ENCODE measurements at regions not wholly inside any gene's neighbourhood (a gene's known extent, or its start where the extent isn't known, plus 50 kb on each side); places are given as distances from the start of the nearest gene placed in this dataset.

GRCh38 chr10:4654496-4654895, 171.5 kb upstream of the AKR1E2 start:
- no peak for DNase-seq
- no peaks in the 10 kb centered on the region for H3K27me3 ChIP-seq
- no peak overlapping the region for H3K4me3 ChIP-seq
- in situ Hi-C loops (cut with MboI; ENCODE audit: low sequenced_read_pairs in 4 of 4): loop anchor here (10.0 to 25.0 kb wide), 5 partner anchors 110 to 1533 kb away; no protein-coding TSS in a partner anchor
- ATAC-seq: no peak
- no peak overlapping the region for H3K27ac ChIP-seq
- intact Hi-C loops (cut with DNase I; ENCODE audit: low total_unique reads): loop anchor here (10.0 kb wide), 1 partner anchor 770 kb away; no protein-coding TSS in a partner anchor
- H3K9me3 ChIP-seq: no peaks in the 10 kb centered on the region
- no peak for TF ChIP-seq POLR2A (IDR thresholded peaks at IDR 0.05)
- TF ChIP-seq, protein P1, sequence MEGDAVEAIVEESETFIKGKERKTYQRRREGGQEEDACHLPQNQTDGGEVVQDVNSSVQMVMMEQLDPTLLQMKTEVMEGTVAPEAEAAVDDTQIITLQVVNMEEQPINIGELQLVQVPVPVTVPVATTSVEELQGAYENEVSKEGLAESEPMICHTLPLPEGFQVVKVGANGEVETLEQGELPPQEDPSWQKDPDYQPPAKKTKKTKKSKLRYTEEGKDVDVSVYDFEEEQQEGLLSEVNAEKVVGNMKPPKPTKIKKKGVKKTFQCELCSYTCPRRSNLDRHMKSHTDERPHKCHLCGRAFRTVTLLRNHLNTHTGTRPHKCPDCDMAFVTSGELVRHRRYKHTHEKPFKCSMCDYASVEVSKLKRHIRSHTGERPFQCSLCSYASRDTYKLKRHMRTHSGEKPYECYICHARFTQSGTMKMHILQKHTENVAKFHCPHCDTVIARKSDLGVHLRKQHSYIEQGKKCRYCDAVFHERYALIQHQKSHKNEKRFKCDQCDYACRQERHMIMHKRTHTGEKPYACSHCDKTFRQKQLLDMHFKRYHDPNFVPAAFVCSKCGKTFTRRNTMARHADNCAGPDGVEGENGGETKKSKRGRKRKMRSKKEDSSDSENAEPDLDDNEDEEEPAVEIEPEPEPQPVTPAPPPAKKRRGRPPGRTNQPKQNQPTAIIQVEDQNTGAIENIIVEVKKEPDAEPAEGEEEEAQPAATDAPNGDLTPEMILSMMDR (IDR thresholded peaks at IDR 0.05 in 4 of 5, conservative IDR thresholded peaks at IDR 0.05 in 1 of 5): no peak
- H3K4me1 ChIP-seq: peaks cover 9 to 15% of the 10 kb centered on the region in 2 donors
- no peaks in the 10 kb centered on the region for H3K36me3 ChIP-seq

DNA sequence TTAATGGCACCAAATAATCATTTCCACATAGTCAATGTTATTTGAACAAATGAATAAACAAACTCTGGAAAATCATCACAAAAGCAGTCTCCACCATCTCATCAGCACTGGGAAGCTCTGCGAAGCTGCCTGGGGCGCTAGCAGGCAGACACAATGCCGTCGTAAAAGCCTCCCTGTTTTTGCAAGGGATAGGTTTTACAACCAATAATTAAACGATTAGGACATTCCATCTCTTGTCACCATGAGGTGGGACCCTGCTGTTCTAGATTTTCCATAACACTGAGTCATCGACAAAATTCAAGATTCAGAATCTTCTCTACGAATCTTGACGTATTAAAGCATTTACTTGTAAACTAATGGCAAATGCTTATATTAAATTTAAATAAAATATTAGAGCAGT, 172.8 kb upstream of the AKR1E2 start:
- in situ Hi-C loops (cut with MboI; ENCODE audit: low sequenced_read_pairs in 4 of 4): loop anchor here (10.0 to 25.0 kb wide), 5 partner anchors 112 to 1534 kb away; no protein-coding TSS in a partner anchor
- no peaks in the 10 kb centered on the region for H3K36me3 ChIP-seq
- no peaks in the 10 kb centered on the region for H3K27me3 ChIP-seq
- no peaks in the 10 kb centered on the region for H3K9me3 ChIP-seq
- intact Hi-C loops (cut with DNase I; ENCODE audit: low total_unique reads): loop anchor here (10.0 kb wide), 1 partner anchor 768 kb away; no protein-coding TSS in a partner anchor
- no peak overlapping the region for H3K4me3 ChIP-seq
- no peak overlapping the region for H3K27ac ChIP-seq
- peaks cover 16 to 22% of the 10 kb centered on the region in 2 donors for H3K4me1 ChIP-seq
- TF ChIP-seq POLR2A (IDR thresholded peaks at IDR 0.05): no peak
- TF ChIP-seq, protein P1 (IDR thresholded peaks at IDR 0.05 in 4 of 5, conservative IDR thresholded peaks at IDR 0.05 in 1 of 5): no peak
- no peak for DNase-seq
- no peak for ATAC-seq

DNA sequence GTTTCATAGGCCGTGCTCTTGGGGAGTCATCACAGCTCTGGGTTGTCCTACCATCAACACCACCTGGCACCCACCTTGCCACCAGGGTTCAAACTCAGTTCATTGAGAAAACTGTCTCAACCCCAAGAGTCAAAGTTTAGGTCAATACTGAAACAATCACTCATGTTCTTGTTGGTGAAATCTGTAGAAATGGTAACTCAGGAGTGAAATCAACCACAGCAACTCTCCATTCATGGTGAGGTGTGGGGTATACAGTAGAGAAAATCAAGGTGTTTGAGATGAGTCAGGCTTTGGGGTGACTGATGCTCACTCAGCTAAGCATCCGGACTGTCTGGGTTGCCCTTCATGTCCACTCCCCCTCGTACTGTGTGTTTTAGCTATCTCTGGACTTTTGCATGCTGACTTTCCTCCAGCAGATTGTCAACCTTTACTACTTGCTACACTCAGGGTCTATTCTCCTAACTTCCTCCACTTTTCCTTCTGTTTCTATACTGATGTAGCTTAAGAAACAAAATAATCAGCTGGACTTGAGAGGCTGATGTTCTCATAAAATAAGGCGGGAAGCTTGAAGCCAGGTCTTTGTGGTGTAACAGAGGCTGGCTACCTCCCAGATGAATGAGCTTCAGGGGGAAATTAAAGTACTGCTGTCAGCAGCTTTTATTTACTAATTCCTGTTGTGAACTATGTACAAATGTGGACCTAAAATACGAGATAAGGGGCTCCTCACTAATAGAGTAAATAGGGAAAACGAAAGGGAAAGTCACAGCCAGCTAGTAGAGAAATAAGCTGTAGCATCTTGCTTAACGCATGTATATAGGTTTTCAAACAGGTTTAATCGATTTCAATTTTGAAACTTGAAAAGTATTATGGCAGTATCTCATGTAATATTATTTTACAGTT, 173.6 kb upstream of the AKR1E2 start:
- DNase-seq: no peak
- TF ChIP-seq, protein P1 (IDR thresholded peaks at IDR 0.05 in 4 of 5, conservative IDR thresholded peaks at IDR 0.05 in 1 of 5): no peak
- TF ChIP-seq POLR2A (IDR thresholded peaks at IDR 0.05): no peak
- no peak overlapping the region for H3K4me3 ChIP-seq
- ATAC-seq: no peak
- peaks cover 16 to 23% of the 10 kb centered on the region in 2 donors for H3K4me1 ChIP-seq
- no peaks in the 10 kb centered on the region for H3K9me3 ChIP-seq
- no peaks in the 10 kb centered on the region for H3K27me3 ChIP-seq
- H3K27ac ChIP-seq: no peak overlapping the region
- intact Hi-C loops (cut with DNase I; ENCODE audit: low total_unique reads) (loop anchor here (10.0 kb wide), 1 partner anchor 768 kb away; no protein-coding TSS in a partner anchor), in situ Hi-C loops (cut with MboI; ENCODE audit: low sequenced_read_pairs in 4 of 4) (loop anchor here (10.0 to 25.0 kb wide), 5 partner anchors 112 to 1535 kb away; no protein-coding TSS in a partner anchor)
- no peaks in the 10 kb centered on the region for H3K36me3 ChIP-seq

DNA sequence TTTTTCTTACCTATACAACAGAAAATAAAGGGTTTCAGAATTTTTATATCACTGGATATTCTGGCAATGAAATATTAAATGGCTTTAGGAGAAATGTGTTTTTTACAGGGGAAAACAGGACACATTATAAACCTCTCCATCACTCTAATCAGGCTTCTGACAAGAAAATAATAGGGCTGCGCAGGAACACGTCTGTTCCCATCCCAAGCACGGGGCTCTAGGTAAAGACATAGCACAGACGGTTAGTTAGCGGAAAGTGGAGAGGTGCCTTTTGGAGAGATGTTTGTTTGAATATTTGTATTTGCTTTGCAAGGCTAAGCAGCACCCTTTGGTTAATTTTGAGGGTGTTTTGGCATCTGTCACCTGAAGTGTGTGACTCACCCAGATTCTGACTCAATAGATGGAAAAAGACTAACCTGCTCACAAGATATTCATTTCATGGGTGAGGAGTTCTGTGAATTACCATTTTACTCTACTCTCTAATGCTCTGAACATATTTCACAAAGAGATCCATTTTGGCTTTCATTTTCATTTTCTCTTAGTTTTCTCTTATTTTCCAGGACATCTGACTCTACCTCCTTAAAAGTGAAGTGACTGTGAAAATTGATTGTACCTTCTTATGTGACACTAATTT, 174.5 kb upstream of the AKR1E2 start:
- ATAC-seq (no peak), DNase-seq (no peak)
- H3K9me3 ChIP-seq: no peaks in the 10 kb centered on the region
- intact Hi-C loops (cut with DNase I; ENCODE audit: low total_unique reads): loop anchor here (10.0 kb wide), 1 partner anchor 767 kb away; no protein-coding TSS in a partner anchor
- peaks cover 25 to 32% of the 10 kb centered on the region in 2 donors for H3K4me1 ChIP-seq
- in situ Hi-C loops (cut with MboI; ENCODE audit: low sequenced_read_pairs in 4 of 4): loop anchor here (10.0 to 25.0 kb wide), 5 partner anchors 113 to 1536 kb away; no protein-coding TSS in a partner anchor
- H3K27ac ChIP-seq: peak overlapping the region in 1 of 4 donors; percentile 73
- no peaks in the 10 kb centered on the region for H3K36me3 ChIP-seq
- no peaks in the 10 kb centered on the region for H3K27me3 ChIP-seq
- no peak for TF ChIP-seq POLR2A (IDR thresholded peaks at IDR 0.05)
- TF ChIP-seq, protein P1 (IDR thresholded peaks at IDR 0.05 in 4 of 5, conservative IDR thresholded peaks at IDR 0.05 in 1 of 5): no peak
- H3K4me3 ChIP-seq: no peak overlapping the region
